CD4-positive, alpha-beta T cell treated with Interleukin-21 for 1 hour (primary cell): ENCODE measurements at regions not wholly inside any gene's neighbourhood (a gene's known extent, or its start where the extent isn't known, plus 50 kb on each side); places are given as distances from the start of the nearest gene placed in this dataset.
"Not testable (repeated sequence)": the region's sequence is repeated elsewhere in the genome, so short reads cannot be mapped to it uniquely, and the experiment has no call there.

ENCODE experiments used
- DNase-seq: peaks from one replicate; pipeline ENCODE4 v3.0.0-alpha.2; 2020

GRCh38 chr1:188826800-188827199 is 1650.9 kb downstream of the BRINP3 start:
- no peak for DNase-seq

GRCh38 chr1:188827400-188827799 is 1650.3 kb downstream of the BRINP3 start:
- DNase-seq: no peak

- DNase-seq: not testable (repeated sequence)
These were observed 1636.5 kb downstream of the BRINP3 start for GRCh38 chr1:188841111-188841696.

GRCh38 chr1:188846468-188846867 is 1631.2 kb downstream of the BRINP3 start:
- no peak for DNase-seq

GRCh38 chr1:188857526-188858087 is 1620.1 kb downstream of the BRINP3 start:
- no peak for DNase-seq

GRCh38 chr1:188867614-188868013 is 1610.0 kb downstream of the BRINP3 start:
- DNase-seq: no peak

GRCh38 chr1:188871164-188871563 is 1606.5 kb downstream of the BRINP3 start:
- no peak for DNase-seq

- DNase-seq: no peak
These were observed 1605.3 kb downstream of the BRINP3 start for GRCh38 chr1:188872376-188872775.

- DNase-seq: no peak
These were observed 1600.0 kb downstream of the BRINP3 start for GRCh38 chr1:188877668-188878067.

GRCh38 chr1:188888386-188888785 is 1589.3 kb downstream of the BRINP3 start:
- no peak for DNase-seq

GRCh38 chr1:188889166-188889565 is 1588.5 kb downstream of the BRINP3 start:
- no peak for DNase-seq

GRCh38 chr1:188891958-188892357 is 1585.7 kb downstream of the BRINP3 start:
- DNase-seq: no peak

- DNase-seq: no peak
These were observed 1582.1 kb downstream of the BRINP3 start for GRCh38 chr1:188895611-188896010.

GRCh38 chr1:188903241-188903640 is 1574.4 kb downstream of the BRINP3 start:
- DNase-seq: no peak

GRCh38 chr1:188904201-188904600 is 1573.5 kb downstream of the BRINP3 start:
- no peak for DNase-seq

GRCh38 chr1:188906921-188907641 is 1570.6 kb downstream of the BRINP3 start:
- DNase-seq: no peak

GRCh38 chr1:188930382-188930781 is 1547.3 kb downstream of the BRINP3 start:
- DNase-seq: no peak

- no peak for DNase-seq
These were observed 1546.2 kb downstream of the BRINP3 start for GRCh38 chr1:188931506-188931905.

GRCh38 chr1:188937965-188938551 is 1539.6 kb downstream of the BRINP3 start:
- DNase-seq: no peak

- DNase-seq: no peak
These were observed 1535.7 kb downstream of the BRINP3 start for GRCh38 chr1:188941986-188942385.

- no peak for DNase-seq
These were observed 1528.0 kb downstream of the BRINP3 start for GRCh38 chr1:188949701-188950100.

GRCh38 chr1:188958461-188959115 is 1519.1 kb downstream of the BRINP3 start:
- no peak for DNase-seq

- DNase-seq: no peak
These were observed 1490.8 kb downstream of the BRINP3 start for GRCh38 chr1:188986745-188987417.
